ENCODE measurements at regions not wholly inside any gene's neighbourhood (a gene's known extent, or its start where the extent isn't known, plus 50 kb on each side); places are given as distances from the start of the nearest gene placed in this dataset.

- CTCF ChIA-PET (ENCODE audit: low intra/inter-chr PET ratio, low total read pairs), result no interaction called here
- intact Hi-C loops (cut with micrococcal nuclease; ENCODE audit: unreplicated experiment), result no loop called here
- no peak overlapping the region for H3K4me2 ChIP-seq (ENCODE audit: low read depth, low read length)
- 0% methylated on average over 2 of the region's 2 CpGs for WGBS (ENCODE audit: low lambda C conversion rate)
- no peaks in the 10 kb centered on the region for H4K20me1 ChIP-seq (ENCODE audit: insufficient read depth, low read length)
- BruUV-seq (replicated peaks), result no TSS peak
- DNase-seq (ENCODE audit: low spot score) (no peak), ATAC-seq (no peak), FAIRE-seq (no peak)
- in situ Hi-C loops (cut with HindIII; ENCODE audit: extremely low pct_ligation_motif_present, low pct_unique_long_range_greater_than_20kb), result no loop called here
- H3K4me3 ChIP-seq (replicated peaks in 1 of 3; ENCODE audit: insufficient read depth in 1 of 3, low read depth in 2 of 3, low read length in 3 of 3), result no peak overlapping the region
- peaks cover 8% of the 10 kb centered on the region; the same call in 1 of the 2 replicates for H3K9me3 ChIP-seq (ENCODE audit: low read length)
- no peak overlapping the region for H3K9ac ChIP-seq (ENCODE audit: insufficient read depth, low read depth, low read length)
- no peak for TF ChIP-seq TFDP2 (CRISPR knock-in tag; IDR thresholded peaks at IDR 0.05)
- TF ChIP-seq KMT2A (CRISPR knock-in tag; IDR thresholded peaks at IDR 0.05), result no peak
- TF ChIP-seq ZNF564 (CRISPR knock-in tag; IDR thresholded peaks at IDR 0.05), result no peak
- no peak for TF ChIP-seq ZNF414 (CRISPR knock-in tag; IDR thresholded peaks at IDR 0.05)
- TF ChIP-seq PHF20 (CRISPR knock-in tag; IDR thresholded peaks at IDR 0.05), result no peak
- no peak for TF ChIP-seq KLF11 (CRISPR knock-in tag; IDR thresholded peaks at IDR 0.05)
- TF ChIP-seq THYN1 (CRISPR knock-in tag; IDR thresholded peaks at IDR 0.05; ENCODE audit: borderline replicate concordance, low read depth), result no peak
- no peak for TF ChIP-seq LCORL (IDR thresholded peaks at IDR 0.05)
- TF ChIP-seq LCORL (CRISPR knock-in tag; IDR thresholded peaks at IDR 0.05), result no peak
- TF ChIP-seq ATF7-NPFF (CRISPR knock-in tag; IDR thresholded peaks at IDR 0.05; ENCODE audit: low read depth), result no peak
- TF ChIP-seq PAWR (CRISPR knock-in tag; IDR thresholded peaks at IDR 0.05; ENCODE audit: borderline replicate concordance), result no peak
- TF ChIP-seq ZNF7 (CRISPR knock-in tag; IDR thresholded peaks at IDR 0.05), result no peak
- no peak for TF ChIP-seq ZNF687 (CRISPR knock-in tag; IDR thresholded peaks at IDR 0.05)
- TF ChIP-seq MAFF (IDR thresholded peaks at IDR 0.05; ENCODE audit: low read depth, low read length), result no peak
- no peak for TF ChIP-seq RBM39 (IDR thresholded peaks at IDR 0.05; ENCODE audit: low read depth, low read length, poor library complexity, severe bottlenecking)
- TF ChIP-seq DMTF1 (CRISPR knock-in tag; IDR thresholded peaks at IDR 0.05), result no peak
- no peak for TF ChIP-seq MTA3 (CRISPR knock-in tag; IDR thresholded peaks at IDR 0.05)
- no peak for TF ChIP-seq REXO4 (CRISPR knock-in tag; IDR thresholded peaks at IDR 0.05; ENCODE audit: borderline replicate concordance)
- H3K4me1 ChIP-seq (ENCODE audit: insufficient read depth, low read length), result no peaks in the 10 kb centered on the region
- POLR2A ChIA-PET, result no interaction called here
- H3K36me3 ChIP-seq (replicated peaks in 1 of 2; ENCODE audit: control insufficient read depth in 1 of 2, insufficient read depth in 2 of 2, low read length in 2 of 2), result no peaks in the 10 kb centered on the region
- no peaks in the 10 kb centered on the region; a peak in 1 of 5 replicates for H3K27me3 ChIP-seq (ENCODE audit: control insufficient read depth in 1 of 2, insufficient read depth in 2 of 2, low read length in 2 of 2)
- no peak overlapping the region for H2AFZ ChIP-seq (ENCODE audit: low read length)
- H3K27ac ChIP-seq (ENCODE audit: extremely low read length, insufficient read depth, low read length), result no peak overlapping the region
- no peaks in the 10 kb centered on the region for H3K79me2 ChIP-seq (ENCODE audit: insufficient read depth, low read length)
These were observed 574.9 kb upstream of the NR5A2 start for GRCh38 chr1:199452627-199453026.
